Activated CD4-positive, alpha-beta memory T cell treated with anti-CD3 and anti-CD28 coated beads for 36 hours (primary cell): ENCODE measurements at regions not wholly inside any gene's neighbourhood (a gene's known extent, or its start where the extent isn't known, plus 50 kb on each side); places are given as distances from the start of the nearest gene placed in this dataset.

ENCODE experiments used
- CTCF ChIA-PET: fragments of 350-600 bp; sonication (Branson Sonifier 250); formaldehyde crosslinking; loops from one replicate; lab custom pipeline; 2021; ENCODE audit warnings: antibody characterized with exemption, inconsistent platforms; lab: Charles Lee
- POLR2A ChIA-PET: fragments of 350-600 bp; sonication (Branson Sonifier 250); formaldehyde crosslinking; loops from one replicate; lab custom pipeline; 2021; ENCODE audit warnings: antibody characterized with exemption; lab: Charles Lee
- DNase-seq: peaks from one replicate; pipeline ENCODE4 v3.0.0-alpha.2; 2020
- H3K27ac Mint-ChIP-seq: one replicate; pipeline ENCODE4 v1.8.0; 2021; ENCODE audit warnings: mixed read lengths
- H3K27me3 Mint-ChIP-seq: one replicate; pipeline ENCODE4 v1.8.0; 2021; ENCODE audit warnings: mixed read lengths
- H3K36me3 Mint-ChIP-seq: one replicate; pipeline ENCODE4 v1.8.0; 2021; ENCODE audit warnings: mixed read lengths
- H3K4me1 Mint-ChIP-seq: one replicate; pipeline ENCODE4 v1.8.0; 2021; ENCODE audit warnings: low read depth, mixed read lengths
- H3K4me3 Mint-ChIP-seq: one replicate; pipeline ENCODE4 v1.8.0; 2021; ENCODE audit warnings: mild to moderate bottlenecking, mixed read lengths
- H3K9me3 Mint-ChIP-seq: one replicate; pipeline ENCODE4 v1.8.0; 2021; ENCODE audit warnings: mixed read lengths
- intact Hi-C: fragments of 100-400 bp; cut with micrococcal nuclease; formaldehyde crosslinking; loops from one replicate; pipeline ENCODE4 v1.15.1; 2023

GRCh38 chr9:86827893-86828292 lies 119.4 kb downstream of the GAS1 start:
- H3K4me3 Mint-ChIP-seq, result no peak overlapping the region
- H3K27ac Mint-ChIP-seq, result no peak overlapping the region
- intact Hi-C loops, result no loop called here
- POLR2A ChIA-PET, result no interaction called here
- no peak for DNase-seq
- no peaks in the 10 kb centered on the region for H3K4me1 Mint-ChIP-seq
- H3K27me3 Mint-ChIP-seq, result peaks cover 3% of the 10 kb centered on the region
- CTCF ChIA-PET, result no interaction called here
- no peaks in the 10 kb centered on the region for H3K9me3 Mint-ChIP-seq
- no peaks in the 10 kb centered on the region for H3K36me3 Mint-ChIP-seq

GRCh38 chr9:86825299-86825698 lies 122.0 kb downstream of the GAS1 start:
- no peak overlapping the region for H3K27ac Mint-ChIP-seq
- H3K9me3 Mint-ChIP-seq, result no peaks in the 10 kb centered on the region
- H3K27me3 Mint-ChIP-seq, result peaks cover 5% of the 10 kb centered on the region
- intact Hi-C loops, result no loop called here
- no peaks in the 10 kb centered on the region for H3K36me3 Mint-ChIP-seq
- CTCF ChIA-PET, result no interaction called here
- no peak overlapping the region for H3K4me3 Mint-ChIP-seq
- H3K4me1 Mint-ChIP-seq, result no peaks in the 10 kb centered on the region
- no peak for DNase-seq
- POLR2A ChIA-PET, result no interaction called here

GRCh38 chr9:86822006-86822801 lies 125.1 kb downstream of the GAS1 start:
- CTCF ChIA-PET, result no interaction called here
- no peak for DNase-seq
- no peak overlapping the region for H3K4me3 Mint-ChIP-seq
- no peaks in the 10 kb centered on the region for H3K36me3 Mint-ChIP-seq
- H3K27ac Mint-ChIP-seq, result no peak overlapping the region
- intact Hi-C loops, result no loop called here
- H3K9me3 Mint-ChIP-seq, result no peaks in the 10 kb centered on the region
- H3K27me3 Mint-ChIP-seq, result peaks cover 4% of the 10 kb centered on the region
- H3K4me1 Mint-ChIP-seq, result no peaks in the 10 kb centered on the region
- POLR2A ChIA-PET, result no interaction called here

GRCh38 chr9:86821006-86821845 lies 126.1 kb downstream of the GAS1 start:
- intact Hi-C loops, result no loop called here
- CTCF ChIA-PET, result no interaction called here
- POLR2A ChIA-PET, result no interaction called here
- H3K4me1 Mint-ChIP-seq, result no peaks in the 10 kb centered on the region
- H3K9me3 Mint-ChIP-seq, result no peaks in the 10 kb centered on the region
- no peak for DNase-seq
- peaks cover 6% of the 10 kb centered on the region for H3K27me3 Mint-ChIP-seq
- H3K27ac Mint-ChIP-seq, result no peak overlapping the region
- H3K4me3 Mint-ChIP-seq, result no peak overlapping the region
- H3K36me3 Mint-ChIP-seq, result no peaks in the 10 kb centered on the region

GRCh38 chr9:86819552-86819951 lies 127.8 kb downstream of the GAS1 start:
- intact Hi-C loops, result no loop called here
- Mint-ChIP-seq H3K27me3 (peaks cover 5% of the 10 kb centered on the region), H3K4me3 (no peak overlapping the region), H3K36me3 (no peaks in the 10 kb centered on the region), H3K9me3 (no peaks in the 10 kb centered on the region), H3K27ac (no peak overlapping the region), H3K4me1 (no peaks in the 10 kb centered on the region)
- CTCF ChIA-PET, result no interaction called here
- DNase-seq, result no peak
- POLR2A ChIA-PET, result no interaction called here

- no peak overlapping the region for H3K4me3 Mint-ChIP-seq
- DNase-seq, result no peak
- ChIA-PET POLR2A (no interaction called here), CTCF (no interaction called here)
- H3K4me1 Mint-ChIP-seq, result no peaks in the 10 kb centered on the region
- H3K36me3 Mint-ChIP-seq, result no peaks in the 10 kb centered on the region
- no peaks in the 10 kb centered on the region for H3K9me3 Mint-ChIP-seq
- H3K27ac Mint-ChIP-seq, result no peak overlapping the region
- intact Hi-C loops, result no loop called here
- peaks cover 5% of the 10 kb centered on the region for H3K27me3 Mint-ChIP-seq
These were observed 128.7 kb downstream of the GAS1 start for GRCh38 chr9:86818636-86819035.

GRCh38 chr9:86816868-86817267 lies 130.4 kb downstream of the GAS1 start:
- ChIA-PET CTCF (no interaction called here), POLR2A (no interaction called here)
- intact Hi-C loops, result no loop called here
- Mint-ChIP-seq H3K9me3 (no peaks in the 10 kb centered on the region), H3K36me3 (no peaks in the 10 kb centered on the region), H3K27me3 (peaks cover 3% of the 10 kb centered on the region), H3K4me3 (no peak overlapping the region), H3K4me1 (no peaks in the 10 kb centered on the region), H3K27ac (no peak overlapping the region)
- DNase-seq, result no peak

- Mint-ChIP-seq H3K9me3 (no peaks in the 10 kb centered on the region), H3K4me1 (no peaks in the 10 kb centered on the region), H3K36me3 (no peaks in the 10 kb centered on the region), H3K27me3 (peaks cover 3% of the 10 kb centered on the region), H3K4me3 (no peak overlapping the region), H3K27ac (no peak overlapping the region)
- ChIA-PET CTCF (no interaction called here), POLR2A (no interaction called here)
- intact Hi-C loops, result no loop called here
- DNase-seq, result no peak
These were observed 130.9 kb downstream of the GAS1 start for GRCh38 chr9:86816366-86816765.

- DNase-seq, result no peak
- Mint-ChIP-seq H3K4me3 (no peak overlapping the region), H3K4me1 (no peaks in the 10 kb centered on the region), H3K27me3 (peaks cover 3% of the 10 kb centered on the region), H3K9me3 (no peaks in the 10 kb centered on the region), H3K36me3 (no peaks in the 10 kb centered on the region), H3K27ac (no peak overlapping the region)
- POLR2A ChIA-PET, result no interaction called here
- intact Hi-C loops, result no loop called here
- CTCF ChIA-PET, result no interaction called here
These were observed 134.7 kb downstream of the GAS1 start for GRCh38 chr9:86812616-86813015.

GRCh38 chr9:86809759-86810367 lies 137.4 kb downstream of the GAS1 start:
- H3K4me3 Mint-ChIP-seq, result no peak overlapping the region
- H3K27ac Mint-ChIP-seq, result no peak overlapping the region
- no peaks in the 10 kb centered on the region for H3K36me3 Mint-ChIP-seq
- no peaks in the 10 kb centered on the region for H3K9me3 Mint-ChIP-seq
- H3K27me3 Mint-ChIP-seq, result no peaks in the 10 kb centered on the region
- intact Hi-C loops, result no loop called here
- POLR2A ChIA-PET, result no interaction called here
- H3K4me1 Mint-ChIP-seq, result no peaks in the 10 kb centered on the region
- CTCF ChIA-PET, result no interaction called here
- no peak for DNase-seq

- Mint-ChIP-seq H3K27ac (no peak overlapping the region), H3K4me1 (no peaks in the 10 kb centered on the region), H3K9me3 (no peaks in the 10 kb centered on the region), H3K4me3 (no peak overlapping the region), H3K36me3 (no peaks in the 10 kb centered on the region), H3K27me3 (no peaks in the 10 kb centered on the region)
- no peak for DNase-seq
- ChIA-PET CTCF (no interaction called here), POLR2A (no interaction called here)
- intact Hi-C loops, result no loop called here
These were observed 138.2 kb downstream of the GAS1 start for GRCh38 chr9:86809151-86809550.

GRCh38 chr9:86807367-86807976 lies 139.8 kb downstream of the GAS1 start:
- ChIA-PET POLR2A (no interaction called here), CTCF (no interaction called here)
- Mint-ChIP-seq H3K36me3 (no peaks in the 10 kb centered on the region), H3K27me3 (no peaks in the 10 kb centered on the region), H3K27ac (no peak overlapping the region), H3K4me1 (no peaks in the 10 kb centered on the region), H3K9me3 (peaks cover 9% of the 10 kb centered on the region), H3K4me3 (no peak overlapping the region)
- no peak for DNase-seq
- intact Hi-C loops, result no loop called here
